HG03095 (cell line): ENCODE measurements at regions not wholly inside any gene's neighbourhood (a gene's known extent, or its start where the extent isn't known, plus 50 kb on each side); places are given as distances from the start of the nearest gene placed in this dataset.

ENCODE experiments used
- ATAC-seq: cut with Tn5 transposase; IDR thresholded peaks from one replicate; pipeline ENCODE4 v1.9.1; 2021; ENCODE audit warnings: moderate library complexity; ENCODE audit not compliant: unreplicated experiment

- ATAC-seq: no peak
These were observed 1391.1 kb downstream of the FSTL5 start for GRCh38 chr4:160772668-160773067.

DNA sequence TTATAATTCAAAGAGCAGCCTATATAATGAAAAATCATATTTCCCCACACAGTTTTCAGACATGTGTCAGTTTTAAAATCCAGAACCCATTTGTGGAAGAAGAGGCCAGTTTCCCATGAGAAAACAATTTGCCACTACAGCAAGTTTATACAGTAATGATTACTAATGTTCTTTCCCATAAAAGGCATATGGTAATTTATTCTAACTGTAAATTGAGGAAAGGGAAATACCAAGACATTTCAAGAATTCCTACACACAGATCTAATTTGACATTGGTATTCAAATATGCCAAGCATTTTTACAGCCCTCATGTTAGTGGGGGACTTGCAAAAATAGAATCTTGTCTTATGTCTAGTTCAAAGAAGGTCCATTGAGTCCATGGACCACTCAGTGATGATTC is 1368.6 kb downstream of the FSTL5 start:
- ATAC-seq: no peak

DNA sequence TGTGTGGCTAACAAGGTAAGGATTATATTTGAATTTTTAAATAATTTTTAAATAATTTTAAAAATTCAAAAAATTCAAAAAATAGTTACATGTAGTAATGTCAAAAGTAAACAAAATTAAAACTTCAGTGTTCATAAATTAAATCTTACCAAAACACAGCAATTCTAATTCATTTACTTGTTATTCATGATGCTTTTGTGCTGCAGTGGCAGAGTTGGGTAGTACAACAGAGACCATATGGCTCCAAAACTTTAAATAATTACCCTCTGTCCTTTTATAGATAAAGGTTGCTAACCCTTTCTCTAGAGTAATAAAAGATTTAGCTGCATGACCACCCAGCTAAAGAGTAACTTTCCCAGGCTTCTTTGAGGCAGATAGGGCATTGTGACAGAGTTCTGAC is 1355.6 kb downstream of the FSTL5 start:
- ATAC-seq: no peak

DNA sequence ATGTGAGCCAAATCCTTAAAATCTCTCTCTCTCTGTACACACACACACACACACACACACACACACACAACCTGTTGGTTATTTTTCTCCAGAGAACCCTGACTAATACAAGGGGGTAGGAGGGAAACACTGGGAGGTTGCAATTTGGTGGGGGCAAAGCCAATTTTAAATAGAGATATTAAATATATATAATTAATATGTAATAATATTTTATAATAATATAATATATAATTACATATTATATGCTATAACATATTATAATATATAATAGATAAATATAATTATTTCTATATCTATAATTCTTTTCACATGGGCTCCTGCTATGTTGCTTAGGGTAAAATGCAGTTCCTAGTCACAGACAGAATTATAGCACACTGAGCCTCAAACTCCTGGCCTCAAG is 1354.2 kb downstream of the FSTL5 start:
- ATAC-seq: no peak

GRCh38 chr4:160810424-160810823 is 1353.4 kb downstream of the FSTL5 start:
- no peak for ATAC-seq

DNA sequence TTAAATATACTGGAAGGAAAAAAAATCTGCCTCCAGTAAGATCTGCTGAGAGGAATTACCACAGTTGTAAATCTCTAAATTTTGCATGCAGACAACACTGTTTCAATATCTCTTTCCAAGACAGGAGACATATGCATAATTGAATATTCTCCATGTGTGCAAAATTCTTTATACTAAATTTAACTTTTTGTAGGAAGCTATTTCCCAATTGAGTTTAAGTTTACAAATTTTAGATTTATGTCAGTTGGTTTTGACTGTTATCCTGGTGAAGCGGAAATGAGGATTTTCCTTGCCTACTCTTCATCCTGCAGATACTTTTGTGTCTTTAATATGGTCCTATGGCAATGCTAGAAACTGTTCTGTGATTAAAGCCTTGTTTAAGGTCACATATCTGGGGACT is 1352.9 kb downstream of the FSTL5 start:
- ATAC-seq: no peak

DNA sequence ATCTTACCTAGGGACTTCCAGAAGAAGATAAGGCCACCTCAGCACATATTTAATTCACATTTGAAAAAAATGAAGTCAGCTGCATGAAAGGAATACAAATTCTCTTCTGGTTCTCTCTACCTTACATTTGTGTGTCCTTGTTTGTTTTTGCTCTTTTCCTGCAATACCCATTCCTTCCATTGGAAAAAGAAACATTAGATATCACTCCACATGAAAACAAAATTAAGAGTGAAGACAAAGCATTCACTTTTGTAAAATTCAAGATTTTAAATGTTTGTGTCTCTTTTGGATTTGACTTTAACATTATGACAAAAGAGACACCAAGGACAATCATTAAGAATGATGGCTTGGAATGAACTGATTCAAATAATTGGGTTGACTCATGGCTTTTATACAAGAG is 1351.8 kb downstream of the FSTL5 start:
- no peak for ATAC-seq

DNA sequence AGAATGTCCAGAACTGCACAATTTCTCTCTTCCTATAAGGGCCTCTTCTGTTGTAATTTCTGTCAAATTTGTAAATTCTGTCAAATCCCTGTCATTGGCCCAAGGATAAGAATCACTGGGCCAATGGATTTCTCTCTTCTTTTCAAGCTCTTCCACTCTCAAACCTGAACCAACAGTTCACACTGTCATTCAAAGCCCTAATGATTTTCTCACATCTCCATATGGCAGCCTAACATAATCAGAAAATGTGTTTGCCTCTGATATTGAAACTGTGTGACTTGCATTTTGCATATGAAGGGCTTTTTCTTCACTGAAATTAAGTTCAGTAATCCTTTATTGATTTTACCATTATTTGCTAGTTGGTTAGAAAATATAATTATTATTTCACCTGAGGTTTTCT is 1349.1 kb downstream of the FSTL5 start:
- ATAC-seq: no peak

GRCh38 chr4:160818571-160818970 is 1345.2 kb downstream of the FSTL5 start:
- no peak for ATAC-seq

- no peak for ATAC-seq
These were observed 1344.0 kb downstream of the FSTL5 start for GRCh38 chr4:160819791-160820190.

DNA sequence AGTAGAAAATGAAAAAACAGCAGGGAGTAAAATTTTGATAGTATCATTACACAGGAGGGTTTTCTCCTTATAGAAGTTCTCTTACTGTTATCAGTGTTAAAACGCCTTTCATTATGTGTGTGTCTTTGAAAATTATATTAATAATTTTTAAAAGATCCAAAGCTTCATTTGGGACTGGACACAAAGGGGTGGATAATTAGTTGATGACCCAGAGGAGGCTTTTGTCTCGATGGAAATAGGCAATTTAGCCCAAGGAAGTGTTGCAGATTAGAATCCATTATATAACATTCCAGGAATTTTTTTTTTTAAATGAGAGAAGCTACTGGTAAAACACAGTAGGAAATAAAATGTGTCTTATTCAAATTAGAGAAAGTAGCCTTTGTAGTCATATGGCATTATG is 1339.3 kb downstream of the FSTL5 start:
- no peak for ATAC-seq

DNA sequence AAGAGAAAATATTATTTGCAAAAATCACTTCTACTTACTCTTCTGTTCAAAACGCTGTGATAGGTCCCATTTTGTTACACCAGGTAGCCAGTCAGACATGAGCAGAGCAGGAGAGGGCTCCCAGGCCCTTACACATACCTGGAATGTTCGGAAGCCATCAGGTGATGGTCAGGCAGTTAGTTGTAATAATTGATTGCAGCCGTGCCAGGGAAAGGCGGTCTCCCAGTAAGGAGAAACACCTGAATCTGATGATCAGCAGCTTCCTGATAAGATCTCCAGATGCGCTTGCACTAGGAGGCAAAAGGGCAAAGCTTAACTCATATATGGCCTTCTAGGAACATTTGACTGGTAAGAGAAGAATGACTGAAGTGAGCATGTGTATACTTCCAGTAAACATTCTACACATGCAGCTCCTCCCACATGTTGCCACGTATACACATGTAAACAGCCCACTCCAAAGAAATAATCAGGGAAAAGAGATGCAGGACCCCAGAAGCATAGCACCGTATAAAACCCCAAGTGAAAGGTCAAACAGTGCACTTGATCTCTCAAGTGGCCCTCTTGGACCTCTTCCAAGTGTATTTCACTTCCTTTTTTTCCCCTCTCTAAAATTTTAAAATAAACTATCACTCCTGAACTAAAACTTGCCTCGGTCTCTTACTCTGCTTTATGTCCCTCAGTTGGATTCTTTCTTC is 1338.0 kb downstream of the FSTL5 start:
- ATAC-seq: no peak

DNA sequence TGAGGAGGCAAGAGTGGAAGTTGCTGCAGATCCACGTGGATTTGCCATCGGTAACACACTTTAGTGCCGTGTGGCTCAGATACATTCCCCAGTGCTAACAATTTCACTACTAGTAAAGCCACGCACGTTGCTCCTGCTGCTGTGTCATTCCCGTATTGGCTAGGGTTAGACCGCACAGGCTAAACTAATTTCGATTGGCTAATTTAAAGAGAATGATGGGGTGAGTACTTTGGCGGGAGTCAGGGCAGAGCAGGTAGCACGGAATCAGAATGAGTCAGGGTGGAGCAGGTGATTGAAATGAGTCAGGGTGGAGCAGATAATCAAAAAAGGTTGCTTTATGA is 1337.5 kb downstream of the FSTL5 start:
- ATAC-seq: no peak

DNA sequence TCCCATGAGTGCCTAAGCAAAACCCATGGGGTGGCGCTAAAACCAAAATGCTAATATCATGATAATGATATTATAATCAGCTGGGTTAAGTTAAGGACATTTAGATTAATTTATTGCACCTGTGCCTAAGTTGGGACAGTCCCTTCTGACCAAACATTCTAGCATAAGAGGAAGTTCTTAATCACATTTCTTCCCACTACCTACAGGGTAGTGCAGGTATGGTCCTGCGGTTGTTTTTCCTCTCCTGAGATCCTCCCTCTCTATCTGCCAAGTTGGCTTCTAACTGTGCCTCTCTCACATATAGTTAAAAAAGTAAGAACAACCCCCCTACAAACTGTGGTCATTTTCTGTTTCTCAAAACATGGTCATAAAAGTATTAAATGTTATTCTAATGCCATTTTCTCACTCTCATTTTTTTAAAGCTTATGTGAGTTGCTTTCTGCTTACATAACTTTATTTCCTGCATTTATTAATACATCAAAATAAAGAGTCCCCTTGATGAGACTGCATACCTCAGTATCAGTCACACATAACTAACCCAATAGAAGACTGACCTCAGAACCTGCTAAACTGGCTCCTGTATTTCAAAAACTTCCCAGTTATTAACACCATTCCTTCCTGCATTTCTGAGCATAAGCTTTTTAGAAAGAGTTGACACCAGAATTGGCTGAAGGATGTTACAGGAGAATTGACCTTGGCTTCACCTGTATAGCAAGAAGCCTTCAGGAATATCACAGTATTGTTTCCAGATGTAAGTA is 1332.5 kb downstream of the FSTL5 start:
- ATAC-seq: no peak

DNA sequence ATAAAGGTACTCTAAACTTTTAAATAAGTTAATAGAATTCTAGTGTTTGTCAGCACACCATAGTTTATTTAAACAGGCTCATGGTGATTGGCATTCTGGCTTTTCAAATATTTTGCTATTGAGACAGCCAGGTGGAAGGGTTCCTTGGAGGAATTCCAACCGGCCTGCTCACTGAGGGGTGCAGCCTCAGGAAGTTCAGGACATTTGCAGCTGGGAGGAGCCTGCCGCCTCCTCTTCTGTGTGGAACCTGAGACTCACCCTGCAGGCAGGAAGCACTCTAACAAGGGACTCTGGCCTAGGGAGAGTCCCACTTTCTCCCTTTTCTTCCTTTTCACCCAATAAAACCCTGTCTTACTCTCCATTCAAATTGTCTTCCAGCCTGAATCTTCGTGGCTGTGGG is 1328.0 kb downstream of the FSTL5 start:
- no peak for ATAC-seq

DNA sequence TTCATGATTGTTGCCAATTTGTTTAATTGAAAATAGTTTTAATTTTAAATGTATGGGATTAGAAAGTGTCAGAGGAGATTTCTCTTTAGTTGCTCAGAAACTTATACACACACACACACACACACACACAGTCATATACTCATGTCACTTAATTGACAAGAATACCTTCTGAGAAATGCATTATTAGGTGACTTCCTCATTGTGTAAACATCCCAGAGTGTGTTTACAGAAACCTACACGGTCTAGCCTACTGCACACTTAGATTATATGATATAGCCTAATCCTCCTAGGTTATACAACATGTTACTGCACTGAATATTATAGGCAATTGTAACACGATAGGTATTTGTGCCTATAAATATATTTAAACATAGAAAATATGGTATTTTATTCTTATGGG is 1327.4 kb downstream of the FSTL5 start:
- no peak for ATAC-seq

- no peak for ATAC-seq
These were observed 1317.7 kb downstream of the FSTL5 start for GRCh38 chr4:160846121-160846520.

GRCh38 chr4:160847228-160847627 is 1316.6 kb downstream of the FSTL5 start:
- ATAC-seq: no peak

- no peak for ATAC-seq
These were observed 1315.3 kb downstream of the FSTL5 start for GRCh38 chr4:160848489-160848888.

- no peak for ATAC-seq
These were observed 1314.7 kb downstream of the FSTL5 start for GRCh38 chr4:160848901-160849760.

GRCh38 chr4:160864253-160864652 is 1299.5 kb downstream of the FSTL5 start:
- ATAC-seq: no peak

DNA sequence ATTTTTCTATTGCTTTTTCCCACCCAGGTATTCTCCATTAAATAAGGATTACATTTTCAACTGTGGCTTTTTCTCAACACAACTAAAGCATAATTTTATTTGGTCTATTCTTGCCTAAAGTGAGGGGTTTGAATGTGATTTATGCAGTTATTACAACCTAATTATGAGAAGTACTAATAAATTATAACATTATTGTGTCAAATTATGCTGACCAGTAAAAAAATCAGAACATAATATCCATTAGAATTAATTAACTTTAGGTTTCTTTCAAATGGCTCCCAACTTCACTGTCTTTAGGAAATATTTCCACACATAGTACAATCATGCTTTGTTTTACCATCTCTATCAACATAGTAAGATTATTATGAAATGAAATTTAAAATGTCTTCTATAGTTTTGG is 1293.9 kb downstream of the FSTL5 start:
- no peak for ATAC-seq
